ENCODE measurements at regions not wholly inside any gene's neighbourhood (a gene's known extent, or its start where the extent isn't known, plus 50 kb on each side); places are given as distances from the start of the nearest gene placed in this dataset.

DNA sequence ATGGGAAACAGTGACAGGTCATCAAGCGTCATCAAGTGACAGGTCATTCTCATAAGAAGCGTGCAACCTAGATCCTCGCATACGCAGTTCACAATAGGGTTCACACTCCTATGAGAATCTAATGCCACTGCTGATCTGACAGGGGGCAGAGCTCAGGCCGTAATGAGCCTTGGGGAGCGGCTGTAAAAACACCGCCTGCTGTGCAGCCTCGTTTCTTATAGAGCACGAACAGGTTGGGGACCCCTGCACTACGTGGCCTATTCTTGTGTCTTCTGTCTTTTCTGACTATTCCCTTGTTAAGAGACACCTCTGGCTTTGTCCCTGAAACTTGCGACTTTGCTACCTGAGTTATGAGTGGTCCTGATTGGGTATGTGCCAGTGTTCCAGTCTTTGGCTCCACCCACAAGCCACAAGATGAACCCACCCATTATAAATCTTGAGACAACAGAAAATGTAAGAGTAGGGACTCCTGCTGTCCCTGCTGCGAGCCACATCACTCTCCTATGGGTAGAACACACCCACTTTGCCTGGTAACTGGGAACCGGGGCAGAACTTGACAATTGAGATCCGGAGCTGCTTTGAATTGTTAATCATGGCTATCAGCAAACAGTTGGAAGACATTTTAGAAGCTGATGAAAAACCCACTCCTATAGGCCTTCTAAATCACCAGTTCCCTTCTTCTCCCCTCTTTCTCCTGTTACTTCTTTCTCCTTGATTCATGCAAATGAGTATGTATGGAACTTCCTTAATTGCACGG, 55.8 kb upstream of the EXOC4 start:
- H3K4me3 ChIP-seq (IDR thresholded peaks at IDR 0.05; ENCODE audit: insufficient read depth, low read depth, low read length), result no peak overlapping the region
- no peaks in the 10 kb centered on the region for H3K79me2 ChIP-seq (ENCODE audit: insufficient read depth, low read depth)
- no peak overlapping the region for H3K27ac ChIP-seq
- H3K4me1 ChIP-seq (ENCODE audit: low read depth, poor library complexity, severe bottlenecking), result no peaks in the 10 kb centered on the region
- TF ChIP-seq, protein P1, sequence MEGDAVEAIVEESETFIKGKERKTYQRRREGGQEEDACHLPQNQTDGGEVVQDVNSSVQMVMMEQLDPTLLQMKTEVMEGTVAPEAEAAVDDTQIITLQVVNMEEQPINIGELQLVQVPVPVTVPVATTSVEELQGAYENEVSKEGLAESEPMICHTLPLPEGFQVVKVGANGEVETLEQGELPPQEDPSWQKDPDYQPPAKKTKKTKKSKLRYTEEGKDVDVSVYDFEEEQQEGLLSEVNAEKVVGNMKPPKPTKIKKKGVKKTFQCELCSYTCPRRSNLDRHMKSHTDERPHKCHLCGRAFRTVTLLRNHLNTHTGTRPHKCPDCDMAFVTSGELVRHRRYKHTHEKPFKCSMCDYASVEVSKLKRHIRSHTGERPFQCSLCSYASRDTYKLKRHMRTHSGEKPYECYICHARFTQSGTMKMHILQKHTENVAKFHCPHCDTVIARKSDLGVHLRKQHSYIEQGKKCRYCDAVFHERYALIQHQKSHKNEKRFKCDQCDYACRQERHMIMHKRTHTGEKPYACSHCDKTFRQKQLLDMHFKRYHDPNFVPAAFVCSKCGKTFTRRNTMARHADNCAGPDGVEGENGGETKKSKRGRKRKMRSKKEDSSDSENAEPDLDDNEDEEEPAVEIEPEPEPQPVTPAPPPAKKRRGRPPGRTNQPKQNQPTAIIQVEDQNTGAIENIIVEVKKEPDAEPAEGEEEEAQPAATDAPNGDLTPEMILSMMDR (conservative IDR thresholded peaks at IDR 0.05; ENCODE audit: low read depth, low read length), result no peak
- H4K20me1 ChIP-seq (ENCODE audit: insufficient read depth), result no peaks in the 10 kb centered on the region
- H3K4me2 ChIP-seq, result no peak overlapping the region
- no peak overlapping the region for H3K9ac ChIP-seq
- no peaks in the 10 kb centered on the region for H3K27me3 ChIP-seq (ENCODE audit: insufficient read depth, low read depth)
- no peak overlapping the region for H2AFZ ChIP-seq (ENCODE audit: low read depth)
- no peaks in the 10 kb centered on the region for H3K36me3 ChIP-seq (ENCODE audit: insufficient read depth)

DNA sequence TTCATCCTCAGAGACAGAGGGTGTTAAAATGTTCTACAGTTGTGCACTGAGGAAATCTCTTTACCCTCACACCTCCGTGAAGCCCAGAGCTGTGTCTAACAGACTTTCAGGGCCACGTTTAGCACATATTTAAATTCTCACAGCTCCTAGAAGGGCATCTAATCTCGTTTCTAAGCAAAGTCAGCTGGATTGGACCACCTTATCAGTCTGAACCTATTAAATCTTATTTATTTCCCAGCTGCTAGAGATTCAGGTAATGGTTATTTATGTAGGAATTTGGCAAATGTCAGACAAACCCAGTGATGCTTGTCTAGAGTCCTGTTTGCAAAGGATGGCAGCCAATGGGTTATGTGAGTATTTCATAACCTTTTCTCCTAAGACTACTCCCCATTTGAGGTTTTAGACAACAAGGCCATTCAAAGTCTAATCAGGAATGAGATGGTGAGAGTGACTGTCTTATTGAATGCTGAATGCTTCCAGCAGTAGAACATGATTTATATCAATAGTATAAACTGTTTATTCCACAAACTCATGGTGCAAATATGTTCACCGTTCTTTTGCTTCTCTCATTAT, 54.8 kb upstream of the EXOC4 start:
- Histone ChIP-seq H3K27ac (no peak overlapping the region), H3K9ac (no peak overlapping the region), H3K79me2 (ENCODE audit: insufficient read depth, low read depth) (no peaks in the 10 kb centered on the region), H3K36me3 (ENCODE audit: insufficient read depth) (no peaks in the 10 kb centered on the region), H4K20me1 (ENCODE audit: insufficient read depth) (no peaks in the 10 kb centered on the region), H3K4me1 (ENCODE audit: low read depth, poor library complexity, severe bottlenecking) (no peaks in the 10 kb centered on the region), H3K27me3 (ENCODE audit: insufficient read depth, low read depth) (no peaks in the 10 kb centered on the region), H3K4me2 (no peak overlapping the region), H3K4me3 (IDR thresholded peaks at IDR 0.05; ENCODE audit: insufficient read depth, low read depth, low read length) (no peak overlapping the region), H2AFZ (ENCODE audit: low read depth) (no peak overlapping the region)
- TF ChIP-seq, protein P1 (conservative IDR thresholded peaks at IDR 0.05; ENCODE audit: low read depth, low read length), result no peak

DNA sequence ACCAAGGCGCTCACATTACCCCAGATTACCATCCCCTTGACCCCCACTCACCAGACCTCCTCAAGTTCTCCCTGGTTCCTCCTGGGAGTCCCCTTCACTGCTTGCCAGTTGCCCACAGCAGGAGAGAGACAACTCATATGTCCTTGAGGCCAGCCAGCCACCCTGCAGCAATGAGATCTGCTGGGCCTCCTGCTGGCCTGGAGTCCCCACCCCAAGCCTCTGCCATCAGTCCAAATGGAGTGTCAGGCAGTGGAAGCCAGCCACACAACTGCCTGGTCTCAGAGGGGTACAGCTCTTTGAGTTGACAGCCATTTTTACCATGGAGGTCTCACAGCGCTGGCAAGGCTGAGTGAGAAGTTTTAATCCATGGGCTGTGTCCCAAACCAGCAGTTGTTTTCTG, 53.0 kb upstream of the EXOC4 start:
- no peak overlapping the region for H3K9ac ChIP-seq
- no peaks in the 10 kb centered on the region for H3K4me1 ChIP-seq (ENCODE audit: low read depth, poor library complexity, severe bottlenecking)
- TF ChIP-seq, protein P1 (conservative IDR thresholded peaks at IDR 0.05; ENCODE audit: low read depth, low read length), result no peak
- no peaks in the 10 kb centered on the region for H3K36me3 ChIP-seq (ENCODE audit: insufficient read depth)
- no peak overlapping the region for H3K4me3 ChIP-seq (IDR thresholded peaks at IDR 0.05; ENCODE audit: insufficient read depth, low read depth, low read length)
- H4K20me1 ChIP-seq (ENCODE audit: insufficient read depth), result no peaks in the 10 kb centered on the region
- H3K27ac ChIP-seq, result no peak overlapping the region
- H3K4me2 ChIP-seq, result no peak overlapping the region
- H2AFZ ChIP-seq (ENCODE audit: low read depth), result no peak overlapping the region
- no peaks in the 10 kb centered on the region for H3K27me3 ChIP-seq (ENCODE audit: insufficient read depth, low read depth)
- H3K79me2 ChIP-seq (ENCODE audit: insufficient read depth, low read depth), result no peaks in the 10 kb centered on the region

DNA sequence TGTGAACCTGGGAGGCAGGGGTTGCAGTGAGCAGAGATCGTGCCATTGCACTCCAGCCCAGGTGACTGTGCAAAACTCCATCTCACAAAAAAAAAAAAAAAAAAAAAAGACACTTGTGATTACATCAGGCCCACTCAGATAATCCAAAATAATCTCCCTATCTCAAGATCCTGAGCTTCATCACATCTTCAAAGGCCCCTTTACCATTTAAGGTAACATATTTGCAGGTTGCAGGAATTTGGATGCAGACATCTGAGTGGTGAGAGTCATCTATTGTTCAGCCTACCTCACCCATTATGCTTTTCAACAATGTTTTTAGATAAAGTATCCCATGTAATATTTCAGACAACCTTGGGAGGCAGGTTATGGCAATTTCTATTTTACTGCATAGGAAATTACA, 51.4 kb upstream of the EXOC4 start:
- TF ChIP-seq, protein P1 (conservative IDR thresholded peaks at IDR 0.05; ENCODE audit: low read depth, low read length), result no peak
- Histone ChIP-seq H3K4me3 (IDR thresholded peaks at IDR 0.05; ENCODE audit: insufficient read depth, low read depth, low read length) (no peak overlapping the region), H3K4me2 (no peak overlapping the region), H3K36me3 (ENCODE audit: insufficient read depth) (no peaks in the 10 kb centered on the region), H3K27me3 (ENCODE audit: insufficient read depth, low read depth) (no peaks in the 10 kb centered on the region), H3K9ac (no peak overlapping the region), H3K79me2 (ENCODE audit: insufficient read depth, low read depth) (no peaks in the 10 kb centered on the region), H3K27ac (no peak overlapping the region), H3K4me1 (ENCODE audit: low read depth, poor library complexity, severe bottlenecking) (no peaks in the 10 kb centered on the region), H2AFZ (ENCODE audit: low read depth) (no peak overlapping the region), H4K20me1 (ENCODE audit: insufficient read depth) (no peaks in the 10 kb centered on the region)
